Stimulated activated CD8-positive, alpha-beta memory T cell treated with anti-CD3 and anti-CD28 coated beads, Interleukin-7, amount 100 ng/mL, for 4 hours (primary cell): ENCODE measurements at regions not wholly inside any gene's neighbourhood (a gene's known extent, or its start where the extent isn't known, plus 50 kb on each side); places are given as distances from the start of the nearest gene placed in this dataset.

ENCODE experiments used
- DNase-seq, 2 donors: peaks; one replicate each; pipeline ENCODE4 v3.0.0-alpha.2; 2020; ENCODE audit warnings: low read depth in 2 of 2

DNA sequence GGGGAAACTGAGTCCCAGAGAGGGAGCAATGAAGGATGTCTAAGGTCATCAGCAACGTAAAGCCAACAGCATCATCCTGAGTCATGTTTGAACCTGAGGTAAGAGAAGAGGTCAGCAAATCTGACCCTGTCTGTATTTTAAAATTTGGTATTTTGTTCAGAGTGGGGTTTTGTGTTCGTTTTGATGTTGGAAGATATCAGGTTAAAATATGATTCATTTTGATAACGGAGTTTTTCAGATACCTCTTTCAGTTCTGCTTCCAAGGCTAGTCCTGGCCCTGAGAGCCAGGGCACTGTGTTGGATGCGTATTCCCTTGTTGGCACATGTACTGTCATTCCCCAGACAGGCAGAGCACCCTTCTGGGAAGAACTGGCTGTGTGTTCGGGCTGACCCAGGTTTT lies 291.0 kb downstream of the NSG2 start:
- no peak for DNase-seq

DNA sequence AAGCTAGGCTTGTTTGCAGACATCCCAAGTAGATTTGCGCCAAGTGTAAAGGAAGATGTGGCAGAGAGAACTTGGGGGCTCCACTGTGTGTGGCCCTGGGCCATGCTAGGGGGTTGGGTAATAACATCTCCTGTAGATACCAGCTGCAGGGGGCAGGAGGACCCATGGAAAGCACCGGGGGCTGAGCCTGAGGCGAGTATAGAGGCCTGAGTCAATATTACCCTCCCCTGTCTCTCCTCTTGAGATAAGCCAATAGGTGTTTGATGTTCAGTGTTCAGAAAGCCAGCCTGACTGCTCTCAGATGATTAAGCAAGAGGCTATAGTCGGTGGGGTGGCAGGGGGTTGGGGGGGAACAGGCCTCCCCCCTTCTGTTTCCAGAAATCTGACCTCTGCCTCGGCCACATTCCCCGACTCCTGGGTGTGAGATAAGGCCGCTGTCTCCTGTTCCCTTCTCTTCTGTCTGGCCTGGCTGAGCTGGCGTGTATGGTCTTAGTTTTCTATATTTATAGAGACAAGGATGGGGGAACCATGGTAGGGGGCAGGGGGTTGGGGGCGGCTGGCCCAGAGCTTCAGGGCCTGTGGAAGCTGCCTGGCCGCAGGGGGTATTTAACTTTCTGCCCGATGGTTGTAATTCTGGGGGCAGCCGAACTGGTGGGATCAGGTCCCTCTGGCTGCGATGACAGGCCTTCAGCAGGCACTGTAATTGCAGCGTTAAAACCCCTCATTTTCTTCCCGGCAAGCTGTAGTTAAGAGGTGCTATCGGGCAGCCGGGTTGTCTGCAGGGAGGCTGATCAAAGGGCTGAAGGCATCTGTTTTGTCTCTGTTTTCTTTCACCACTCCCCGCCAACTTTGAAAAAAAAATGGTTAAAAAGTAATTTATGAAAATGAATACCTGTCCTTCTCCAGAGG lies 292.0 kb downstream of the NSG2 start:
- DNase-seq: no peak

- DNase-seq: no peak
These were observed 292.9 kb downstream of the NSG2 start for GRCh38 chr5:174338185-174339010.

DNA sequence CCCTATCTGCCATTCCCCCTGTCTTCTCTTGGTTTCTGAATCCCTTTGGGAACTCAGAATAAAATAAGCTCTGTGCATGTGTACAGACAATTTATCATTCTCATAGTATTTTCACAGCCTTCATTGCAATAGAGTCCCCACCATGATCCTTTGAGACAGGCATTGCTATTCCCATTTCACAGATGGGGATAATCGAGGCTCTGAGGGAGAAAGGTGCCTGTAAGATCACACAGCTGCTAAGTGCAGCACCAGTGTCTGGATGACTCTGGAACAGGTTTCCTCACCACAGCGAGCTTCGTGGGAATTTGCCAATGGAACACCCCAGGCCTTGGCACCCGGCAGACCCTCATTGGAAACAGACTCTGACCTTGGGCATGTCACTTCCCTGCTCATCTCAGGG lies 293.6 kb downstream of the NSG2 start:
- no peak for DNase-seq

DNA sequence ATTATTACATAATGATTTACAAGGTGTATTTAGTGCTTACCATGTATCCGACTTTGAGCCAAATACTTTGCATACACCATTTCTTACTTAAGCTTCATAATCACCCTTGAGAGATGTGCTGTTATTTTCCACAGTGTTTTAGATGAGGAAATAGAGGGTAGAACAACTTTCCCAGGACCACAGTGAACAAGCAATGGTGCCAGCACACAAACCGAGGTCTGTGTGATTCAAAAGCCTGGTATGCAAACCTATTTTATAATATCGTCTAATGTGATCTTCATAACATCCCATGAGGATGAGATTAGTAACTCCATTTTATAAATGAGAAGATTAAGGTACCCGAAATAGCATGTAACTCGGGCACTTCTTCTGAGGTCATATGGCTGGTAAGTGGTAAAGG lies 294.7 kb downstream of the NSG2 start:
- no peak for DNase-seq

DNA sequence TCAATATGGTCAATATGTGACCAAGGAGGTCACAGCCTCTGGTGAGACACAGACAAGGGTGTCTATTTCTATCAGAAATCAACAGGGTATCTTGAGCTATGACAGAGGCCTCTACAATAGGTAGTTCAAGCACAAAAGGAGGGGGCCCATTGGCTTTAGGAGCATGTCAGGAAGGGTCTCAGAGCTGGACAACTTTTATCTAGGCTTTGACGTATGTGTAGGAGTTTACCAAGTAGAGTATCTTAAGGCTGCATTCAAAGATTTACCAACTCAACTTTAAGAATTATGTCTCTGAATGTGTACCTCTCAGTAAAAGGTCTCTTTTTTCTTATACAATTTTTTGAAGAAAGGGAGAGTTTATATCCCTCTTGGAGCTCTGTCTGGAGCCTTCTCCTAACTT lies 297.2 kb downstream of the NSG2 start:
- DNase-seq: no peak

GRCh38 chr5:174343826-174344225 lies 298.3 kb downstream of the NSG2 start:
- no peak for DNase-seq

DNA sequence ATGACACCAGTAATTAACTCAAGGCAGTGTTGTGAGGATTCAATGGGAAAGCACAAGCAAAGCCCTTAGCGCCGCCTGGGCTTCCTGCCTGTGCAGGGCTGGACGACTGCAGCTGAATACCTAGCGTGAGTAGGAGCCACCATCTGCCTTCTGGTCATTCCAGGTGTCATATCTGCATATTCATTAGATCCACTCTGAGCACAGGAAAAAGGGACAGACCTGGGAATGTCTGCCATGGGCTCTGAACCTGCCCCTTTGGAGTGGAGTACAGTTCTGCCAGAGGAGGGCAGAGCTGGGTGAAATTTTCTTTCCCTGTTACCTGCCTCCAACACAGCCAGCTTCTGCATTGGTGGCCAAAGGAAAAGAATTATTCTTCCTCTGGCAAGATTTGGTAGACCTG lies 298.8 kb downstream of the NSG2 start:
- DNase-seq: no peak

DNA sequence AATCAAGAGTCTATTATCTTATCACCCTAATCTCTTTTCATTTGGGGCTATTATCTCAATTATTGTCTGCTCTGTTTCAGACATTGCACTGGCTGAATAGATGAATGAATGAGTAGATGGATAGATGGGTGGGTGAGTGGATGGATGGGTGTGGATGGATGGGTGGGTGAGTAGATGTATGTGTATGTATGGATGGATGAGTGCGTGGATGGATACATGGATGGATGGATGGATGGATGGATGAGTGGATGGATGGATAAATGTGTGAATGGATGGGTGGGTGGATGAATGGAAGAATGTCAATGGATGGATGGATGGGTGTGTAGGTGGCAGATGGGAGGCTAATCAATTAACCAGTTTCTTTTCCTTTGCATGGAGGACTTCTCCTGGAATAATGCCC lies 301.7 kb downstream of the NSG2 start:
- DNase-seq: no peak

DNA sequence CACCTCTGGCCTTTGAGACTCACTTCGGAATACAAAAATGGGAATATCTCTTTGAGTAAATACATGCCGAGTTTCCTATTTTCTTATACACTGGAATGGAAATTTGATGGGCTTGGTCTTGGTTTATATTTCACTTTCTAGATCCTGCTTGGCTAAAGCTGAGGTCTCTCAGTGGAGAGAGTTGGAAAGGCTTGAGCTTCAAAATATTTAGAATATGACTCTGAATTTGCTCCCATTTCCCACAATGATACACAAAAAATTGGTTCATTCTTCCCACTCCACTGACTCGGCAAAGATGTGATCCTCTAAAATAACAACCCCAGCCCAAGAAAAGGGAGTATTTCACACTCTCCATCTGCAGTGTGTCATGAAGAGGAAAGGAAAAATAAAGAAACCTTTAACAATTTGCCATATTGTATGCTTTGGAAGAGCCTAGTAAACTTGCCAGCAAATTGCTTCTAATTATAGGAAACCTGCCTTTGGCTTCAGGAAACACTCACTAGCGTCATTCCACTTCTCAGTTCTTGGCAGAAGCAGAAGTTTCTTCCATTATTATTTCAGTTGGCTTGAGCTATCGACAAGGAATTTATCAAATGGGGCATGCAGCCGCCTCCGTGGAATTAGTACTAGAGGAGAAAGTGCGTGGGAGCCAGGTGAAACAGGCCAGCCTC lies 302.9 kb downstream of the NSG2 start:
- DNase-seq: no peak

DNA sequence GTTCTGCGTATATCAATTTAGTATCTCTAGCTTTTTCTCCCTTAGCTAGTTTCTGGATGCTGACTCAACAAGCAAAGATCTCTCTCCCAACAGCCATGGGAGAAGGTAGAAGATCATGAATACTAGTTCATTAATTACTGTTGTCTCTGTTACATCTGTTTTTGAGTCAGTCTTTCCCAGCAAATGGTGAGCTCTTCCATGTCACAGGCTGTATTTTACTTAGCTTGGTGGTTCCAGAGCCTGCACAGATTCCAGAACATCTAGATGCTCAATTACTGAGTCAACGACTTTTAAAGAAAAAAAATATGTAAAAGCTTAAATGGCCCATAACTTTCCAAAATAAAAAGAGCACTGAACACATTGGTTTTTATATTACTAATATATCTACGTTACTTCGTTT lies 307.2 kb downstream of the NSG2 start:
- no peak for DNase-seq

- DNase-seq: no peak
These were observed 309.1 kb downstream of the NSG2 start for GRCh38 chr5:174354571-174354970.

- DNase-seq: no peak
These were observed 309.7 kb downstream of the NSG2 start for GRCh38 chr5:174355208-174355612.

GRCh38 chr5:174355995-174356394 lies 310.5 kb downstream of the NSG2 start:
- DNase-seq: no peak

DNA sequence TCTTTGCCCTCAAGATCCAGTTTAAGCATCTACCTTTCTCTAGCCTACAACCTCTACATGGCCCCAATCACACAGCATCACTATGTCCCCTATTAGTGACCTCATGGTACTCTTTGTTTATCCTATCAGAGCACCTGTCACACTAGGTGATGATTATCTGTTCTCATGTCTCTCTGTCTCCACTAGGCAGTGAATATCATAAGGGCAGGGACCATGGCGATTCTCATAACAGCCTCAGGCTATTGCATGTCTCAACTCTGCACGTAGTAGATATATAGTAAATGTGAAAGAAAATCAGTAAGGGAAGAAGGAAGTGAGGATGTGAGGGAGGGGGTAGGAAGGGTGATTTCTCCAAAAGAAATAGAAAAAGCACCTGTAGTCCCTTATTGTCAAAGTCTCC lies 311.0 kb downstream of the NSG2 start:
- no peak for DNase-seq

- DNase-seq: no peak
These were observed 312.8 kb downstream of the NSG2 start for GRCh38 chr5:174358276-174358675.

DNA sequence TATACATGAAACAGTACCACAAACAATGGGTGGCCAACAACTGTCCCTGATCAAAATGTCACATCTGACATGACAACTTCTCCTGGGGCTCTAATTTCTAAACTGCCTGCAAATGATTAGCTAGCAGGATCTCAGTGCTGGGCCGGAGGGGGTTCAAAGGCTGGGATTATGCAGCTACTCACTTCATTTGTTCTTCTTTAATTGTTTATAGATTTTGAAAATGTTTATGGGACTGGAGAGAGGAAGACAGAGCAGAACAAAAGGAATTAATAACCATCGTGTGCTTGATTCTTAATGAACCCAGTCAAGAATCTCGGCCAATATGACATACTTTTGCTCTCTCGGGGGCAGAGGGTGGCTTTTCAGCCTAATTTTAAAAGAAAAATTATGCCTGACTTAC lies 313.6 kb downstream of the NSG2 start:
- DNase-seq: no peak

DNA sequence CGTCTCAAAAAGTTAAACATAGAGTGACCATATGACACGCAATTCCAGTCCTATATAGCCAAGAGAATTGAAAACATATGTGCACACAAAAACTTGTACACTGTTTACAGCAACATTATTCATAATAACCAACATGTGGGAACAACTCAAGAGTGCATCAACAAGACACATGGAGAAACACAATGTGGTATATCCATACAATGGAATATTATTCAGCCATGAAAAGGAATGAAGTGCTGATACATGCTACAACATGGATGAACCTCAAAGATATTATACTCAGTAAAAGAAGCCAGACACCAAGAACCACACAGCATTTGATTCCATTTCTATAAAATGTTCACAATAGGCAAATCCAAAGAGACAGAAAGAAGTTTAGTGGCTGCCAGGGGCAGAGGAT lies 317.0 kb downstream of the NSG2 start:
- no peak for DNase-seq

GRCh38 chr5:174363934-174364333 lies 318.4 kb downstream of the NSG2 start:
- DNase-seq: no peak

DNA sequence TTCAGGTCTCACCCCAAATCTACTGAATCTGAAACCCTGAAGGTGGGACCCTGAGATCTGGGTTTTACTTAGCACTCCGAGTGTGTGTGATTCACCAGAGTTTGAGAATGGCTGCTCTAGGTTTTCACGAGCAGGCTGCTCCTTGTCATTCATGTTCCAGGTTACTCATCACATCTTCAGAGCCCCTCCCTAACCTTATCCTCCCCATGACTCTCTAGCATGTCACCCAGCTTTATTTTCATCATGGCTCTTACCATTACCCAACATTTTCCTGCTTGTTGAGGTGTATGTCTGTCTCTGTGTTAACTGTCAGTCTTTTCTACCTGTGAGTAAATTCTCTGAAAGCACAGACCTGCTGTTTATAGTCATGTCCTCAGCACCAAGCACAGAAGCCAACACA lies 319.2 kb downstream of the NSG2 start:
- DNase-seq: no peak

DNA sequence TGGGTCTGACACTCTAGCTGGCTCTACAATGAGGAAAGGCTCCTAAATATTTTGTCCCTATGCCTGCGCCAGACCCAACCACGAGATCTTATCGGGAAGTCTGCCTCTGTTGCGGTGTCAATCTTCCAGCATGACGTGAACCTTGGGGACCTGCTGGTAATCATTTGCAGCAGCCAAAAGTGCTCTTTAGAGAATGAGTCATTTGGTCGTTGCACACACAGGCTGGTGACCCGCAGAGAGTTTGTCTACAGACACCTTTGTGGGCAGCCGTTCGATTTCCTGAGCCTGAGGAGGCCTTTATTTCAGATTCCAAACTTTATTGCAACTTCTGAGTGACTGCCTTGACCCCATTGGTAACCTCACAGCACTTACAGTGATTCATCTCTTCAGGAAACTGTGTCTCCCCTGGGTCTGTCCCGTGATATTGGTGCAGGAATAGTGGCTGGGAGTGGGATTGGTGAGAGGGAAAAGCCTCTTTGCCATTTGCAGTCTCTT lies 326.1 kb downstream of the NSG2 start:
- no peak for DNase-seq

DNA sequence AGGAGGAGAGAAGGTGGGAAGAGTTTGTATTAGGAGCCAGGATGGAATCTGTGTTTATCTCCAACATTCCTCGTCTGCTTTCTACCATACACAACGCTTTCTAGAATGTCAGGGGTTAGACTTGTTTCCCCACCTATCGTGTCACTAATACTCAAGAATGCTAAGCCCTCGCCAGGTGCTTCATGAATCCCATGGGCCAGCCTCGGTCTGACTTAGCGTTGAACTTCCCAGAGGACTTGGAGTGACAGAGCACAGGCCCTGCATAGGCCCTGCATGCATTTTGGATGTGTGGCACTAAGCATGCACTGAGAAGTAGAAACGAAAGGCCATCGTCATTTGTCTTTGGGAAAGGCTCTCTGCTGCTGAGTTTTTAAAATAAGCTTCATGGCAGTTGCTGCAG lies 328.7 kb downstream of the NSG2 start:
- no peak for DNase-seq
